ENCODE measurements at regions not wholly inside any gene's neighbourhood (a gene's known extent, or its start where the extent isn't known, plus 50 kb on each side); places are given as distances from the start of the nearest gene placed in this dataset.
A peak's percentile ranks its signal among the peaks of the same experiment; 100 is the strongest.

GRCh38 chr19:33960566-33960965 lies 163.9 kb downstream of the KCTD15 start:
- TF ChIP-seq CTCF (conservative IDR thresholded peaks at IDR 0.05) (no peak), ZFX (IDR thresholded peaks at IDR 0.05) (no peak)
- no peak overlapping the region for H3K27ac ChIP-seq

- no peak overlapping the region for H3K27ac ChIP-seq
- TF ChIP-seq CTCF (conservative IDR thresholded peaks at IDR 0.05) (no peak), ZFX (IDR thresholded peaks at IDR 0.05) (no peak)
These were observed 165.5 kb downstream of the KCTD15 start for GRCh38 chr19:33962161-33962560.

- TF ChIP-seq CTCF (conservative IDR thresholded peaks at IDR 0.05) = no peak
- no peak overlapping the region for H3K27ac ChIP-seq
These were observed 166.8 kb downstream of the KCTD15 start for GRCh38 chr19:33963514-33963913.

GRCh38 chr19:33971073-33971472 lies 174.4 kb downstream of the KCTD15 start:
- no peak for TF ChIP-seq CTCF (conservative IDR thresholded peaks at IDR 0.05)
- TF ChIP-seq ZFX (IDR thresholded peaks at IDR 0.05) = no peak
- H3K27ac ChIP-seq = no peak overlapping the region

GRCh38 chr19:33977756-33978685 lies 181.4 kb downstream of the KCTD15 start:
- no peak for TF ChIP-seq ZFX (IDR thresholded peaks at IDR 0.05)
- no peak for TF ChIP-seq CTCF (conservative IDR thresholded peaks at IDR 0.05)
- no peak overlapping the region for H3K27ac ChIP-seq

- no peak overlapping the region for H3K27ac ChIP-seq
- TF ChIP-seq ZFX (IDR thresholded peaks at IDR 0.05) (no peak), CTCF (conservative IDR thresholded peaks at IDR 0.05) (peak; percentile 23)
These were observed 186.0 kb downstream of the KCTD15 start for GRCh38 chr19:33982706-33983105.

GRCh38 chr19:33988601-33989000 lies 183.7 kb upstream of the LSM14A start:
- TF ChIP-seq ZFX (IDR thresholded peaks at IDR 0.05) = no peak
- no peak for TF ChIP-seq CTCF (conservative IDR thresholded peaks at IDR 0.05)
- no peak overlapping the region for H3K27ac ChIP-seq
